GM18505 (cell line): ENCODE measurements at regions not wholly inside any gene's neighbourhood (a gene's known extent, or its start where the extent isn't known, plus 50 kb on each side); places are given as distances from the start of the nearest gene placed in this dataset.

ENCODE experiments used
- ATAC-seq: cut with Tn5 transposase; IDR thresholded peaks from one replicate; pipeline ENCODE4 v1.9.1; 2021; ENCODE audit not compliant: unreplicated experiment
- POLR2A ChIP-seq: IDR thresholded peaks from 4 replicates; pipeline ENCODE4 v1.6.1; 2011; ENCODE audit warnings: borderline replicate concordance; ENCODE audit not compliant: insufficient read depth, insufficient read length; ENCODE audit errors: extremely low read depth

GRCh38 chr1:96473791-96474434, 247.7 kb upstream of the PTBP2 start:
- no peak for TF ChIP-seq POLR2A
- no peak for ATAC-seq

GRCh38 chr1:96474985-96475743, 246.4 kb upstream of the PTBP2 start:
- no peak for ATAC-seq

GRCh38 chr1:96475903-96476302, 245.7 kb upstream of the PTBP2 start:
- TF ChIP-seq POLR2A, result no peak
- ATAC-seq, result no peak

More at GRCh38 chr1:96474985-96475743, 246.4 kb upstream of the PTBP2 start:
- TF ChIP-seq POLR2A, result no peak

- no peak for ATAC-seq
- TF ChIP-seq POLR2A, result no peak
These were observed 243.4 kb upstream of the PTBP2 start for GRCh38 chr1:96478228-96478627.

- ATAC-seq, result no peak
- no peak for TF ChIP-seq POLR2A
These were observed 240.2 kb upstream of the PTBP2 start for GRCh38 chr1:96481409-96481808.

- ATAC-seq, result no peak
- no peak for TF ChIP-seq POLR2A
These were observed 239.0 kb upstream of the PTBP2 start for GRCh38 chr1:96482616-96483015.

GRCh38 chr1:96487394-96487793, 234.2 kb upstream of the PTBP2 start:
- no peak for ATAC-seq
- no peak for TF ChIP-seq POLR2A

- no peak for TF ChIP-seq POLR2A
- ATAC-seq, result no peak
These were observed 233.6 kb upstream of the PTBP2 start for GRCh38 chr1:96487971-96488370.

GRCh38 chr1:96488777-96489176, 232.8 kb upstream of the PTBP2 start:
- TF ChIP-seq POLR2A, result no peak
- no peak for ATAC-seq

GRCh38 chr1:96492236-96492635, 229.3 kb upstream of the PTBP2 start:
- no peak for TF ChIP-seq POLR2A
- ATAC-seq, result no peak

- no peak for TF ChIP-seq POLR2A
- no peak for ATAC-seq
These were observed 222.7 kb upstream of the PTBP2 start for GRCh38 chr1:96498744-96499340.

- ATAC-seq, result no peak
- TF ChIP-seq POLR2A, result no peak
These were observed 213.4 kb upstream of the PTBP2 start for GRCh38 chr1:96508233-96508632.

- TF ChIP-seq POLR2A, result no peak
- no peak for ATAC-seq
These were observed 212.2 kb upstream of the PTBP2 start for GRCh38 chr1:96509339-96509738.

- ATAC-seq, result no peak
- TF ChIP-seq POLR2A, result no peak
These were observed 211.6 kb upstream of the PTBP2 start for GRCh38 chr1:96509951-96510350.

- TF ChIP-seq POLR2A, result no peak
- no peak for ATAC-seq
These were observed 211.2 kb upstream of the PTBP2 start for GRCh38 chr1:96510391-96510790.

- TF ChIP-seq POLR2A, result no peak
- no peak for ATAC-seq
These were observed 210.7 kb upstream of the PTBP2 start for GRCh38 chr1:96510911-96511310.
